A549 (cell line): ENCODE measurements at regions not wholly inside any gene's neighbourhood (a gene's known extent, or its start where the extent isn't known, plus 50 kb on each side); places are given as distances from the start of the nearest gene placed in this dataset.

Experiments
- ATAC-seq, 2 experiments: fragments of 200-7000 bp in 1 of 2; fragments of >200 bp in 1 of 2; cut with Nextera tagmentation in 1 of 2; cut with Tn5 transposase in 1 of 2; 3 replicates each; pipeline versions ENCODE4 v1.8.0 to v1.9.1; 2018 to 2020; ENCODE audit warnings: mild to moderate bottlenecking in 1 of 2, moderate library complexity in 1 of 2
- CTCF ChIA-PET: fragments of 300-600 bp; sonication (Branson Sonifier 250); formaldehyde crosslinking; extraction: SDS; loops from one replicate; lab custom pipeline; 2021; ENCODE audit warnings: antibody characterized with exemption, inconsistent platforms; lab: Yijun Ruan, JAX
- POLR2A ChIA-PET: fragments of 350-600 bp; formaldehyde crosslinking; extraction: SDS; loops from one replicate; lab custom pipeline; 2021; ENCODE audit warnings: antibody characterized with exemption, inconsistent platforms; lab: Yijun Ruan, JAX
- DNase-seq, 2 experiments: peaks; one replicate each; pipeline versions ENCODE4 v3.0.0 to v3.0.0-alpha.2; 2011 to 2016; ENCODE audit warnings: low read depth in 1 of 2, low spot score in 1 of 2
- FAIRE-seq: peaks from 2 replicates; lab custom pipeline; 2011; peaks lifted over from hg19 to GRCh38; lab: Jason Lieb, UNC
- H3K27ac ChIP-seq, 2 experiments: fragments of >200 bp; sonication (Bioruptor Twin); formaldehyde crosslinking; 3 replicates each; pipeline ENCODE4 v1.5.1; 2016 to 2017
- H3K4me1 ChIP-seq: fragments of >200 bp; sonication (Bioruptor Twin); formaldehyde crosslinking; 3 replicates; pipeline ENCODE4 v1.6.1; 2016
- H3K4me2 ChIP-seq: fragments of >200 bp; sonication (Bioruptor Twin); formaldehyde crosslinking; 3 replicates; pipeline ENCODE4 v1.6.1; 2016
- H3K4me3 ChIP-seq: fragments of >200 bp; sonication (Bioruptor Twin); formaldehyde crosslinking; 3 replicates; pipeline ENCODE4 v1.5.1; 2016
- H3K9me3 ChIP-seq: fragments of >200 bp; sonication (Bioruptor Twin); formaldehyde crosslinking; 3 replicates; pipeline ENCODE4 v1.6.1; 2016
- CBX2 ChIP-seq: fragments of 200-600 bp; sonication (generic); IDR thresholded peaks from 2 replicates; pipeline ENCODE4 v1.6.1; 2016; ENCODE audit warnings: low read depth, mild to moderate bottlenecking, borderline replicate concordance
- EP300 ChIP-seq, 2 experiments: fragments of >200 bp; sonication (Bioruptor Twin); formaldehyde crosslinking; IDR thresholded peaks; 2 replicates in 1 of 2; 3 replicates in 1 of 2; pipeline ENCODE4 v1.6.1; 2016 to 2017
- FOSB ChIP-seq: fragments of 250-450 bp; sonication (Bioruptor Pico); IDR thresholded peaks from 2 replicates; pipeline ENCODE4 v1.5.0; 2020; ENCODE audit warnings: mild to moderate bottlenecking, moderate library complexity
- FOSL2 ChIP-seq, 2 experiments: fragments of 450-650 bp in 1 of 2; fragments of >200 bp in 1 of 2; sonication (Bioruptor Twin) in 1 of 2; formaldehyde crosslinking; IDR thresholded peaks; 2 replicates each; pipeline versions ENCODE4 v1.5.0 to v1.6.1; 2016 to 2020; ENCODE audit warnings: mild to moderate bottlenecking in 1 of 2, moderate library complexity in 1 of 2
- FOXS1 ChIP-seq: fragments of 250-450 bp; sonication (Bioruptor Pico); IDR thresholded peaks from 2 replicates; pipeline ENCODE4 v1.5.0; 2020; ENCODE audit warnings: mild to moderate bottlenecking, moderate library complexity
- GATA3 ChIP-seq: IDR thresholded peaks from 2 replicates; pipeline ENCODE4 v1.6.1; 2012; ENCODE audit warnings: borderline replicate concordance
- HOXB13 ChIP-seq: fragments of 250-450 bp; sonication (Bioruptor Pico); IDR thresholded peaks from 2 replicates; pipeline ENCODE4 v1.5.0; 2020; ENCODE audit warnings: low read depth, mild to moderate bottlenecking, moderate library complexity
- JUNB ChIP-seq: fragments of >200 bp; sonication (Bioruptor Twin); formaldehyde crosslinking; IDR thresholded peaks from 2 replicates; pipeline ENCODE4 v1.6.1; 2016
- MYC ChIP-seq: IDR thresholded peaks from 2 replicates; pipeline ENCODE4 v1.6.1; 2012; ENCODE audit warnings: mild to moderate bottlenecking, inconsistent platforms, low read length, improper control_type of control experiment, borderline replicate concordance
- NFE2L2 ChIP-seq: fragments of 150-350 bp; conservative IDR thresholded peaks from 2 replicates; pipeline ENCODE4 v1.6.1; 2014; ENCODE audit warnings: low read length
- PBX3 ChIP-seq: IDR thresholded peaks from 2 replicates; pipeline ENCODE4 v1.6.1; 2012
- PHF8 ChIP-seq: fragments of 200-600 bp; sonication (generic); IDR thresholded peaks from 2 replicates; pipeline ENCODE4 v1.6.1; 2016; ENCODE audit warnings: low read depth, mild to moderate bottlenecking, antibody characterized with exemption, moderate library complexity, borderline replicate concordance
- POLR2AphosphoS2 ChIP-seq: conservative IDR thresholded peaks from 2 replicates; pipeline ENCODE4 v1.6.1; 2012; ENCODE audit warnings: low read length, improper control_type of control experiment, inconsistent platforms
- RAD21 ChIP-seq, 2 experiments: fragments of >200 bp in 1 of 2; sonication (Bioruptor Twin) in 1 of 2; formaldehyde crosslinking in 1 of 2; IDR thresholded peaks in 1 of 2; conservative IDR thresholded peaks in 1 of 2; 2 replicates in 1 of 2; 3 replicates in 1 of 2; pipeline ENCODE4 v1.6.1; 2012 to 2018; ENCODE audit warnings: inconsistent platforms in 1 of 2
- RARB ChIP-seq: fragments of 250-450 bp; sonication (Bioruptor Pico); IDR thresholded peaks from 2 replicates; pipeline ENCODE4 v1.8.0; 2021; ENCODE audit warnings: mild to moderate bottlenecking, moderate library complexity
- RNF2 ChIP-seq: fragments of 200-600 bp; sonication (generic); IDR thresholded peaks from 2 replicates; pipeline ENCODE4 v1.6.1; 2016; ENCODE audit warnings: low read depth, mild to moderate bottlenecking, antibody characterized with exemption, moderate library complexity, borderline replicate concordance
- ZC3H11A ChIP-seq: fragments of 450-650 bp; IDR thresholded peaks from 2 replicates; pipeline ENCODE4 v1.6.1; 2014; ENCODE audit warnings: antibody characterized with exemption, mild to moderate bottlenecking
- WGBS: methylation state at CpG from one replicate; pipeline ENCODE4 v1.1.6; 2017; ENCODE audit errors: missing lambda C conversion rate; 5-methylcytosine and 5-hydroxymethylcytosine counted together
- TF ChIP-seq, protein P1 (sequence below): fragments of >200 bp; sonication (Bioruptor Twin); formaldehyde crosslinking; IDR thresholded peaks from 3 replicates; pipeline ENCODE4 v1.6.1; 2016
- TF ChIP-seq, protein P2 (sequence below): fragments of 250-450 bp; sonication (Bioruptor Pico); IDR thresholded peaks from 2 replicates; pipeline ENCODE4 v1.5.0; 2021; ENCODE audit warnings: mild to moderate bottlenecking, moderate library complexity, borderline replicate concordance
- TF ChIP-seq, protein P3 (sequence below): IDR thresholded peaks from 2 replicates; pipeline ENCODE4 v1.6.1; 2012; ENCODE audit warnings: low read depth, borderline replicate concordance
- TF ChIP-seq, protein P4 (sequence below): fragments of 450-650 bp; IDR thresholded peaks from 2 replicates; pipeline ENCODE4 v1.6.1; 2014; ENCODE audit warnings: antibody characterized with exemption

- WGBS, result 14% methylated on average over 1 of the region's 3 CpGs
- no peak for TF ChIP-seq POLR2AphosphoS2
- no peak overlapping the region for H3K4me3 ChIP-seq
- ATAC-seq (no peak), DNase-seq (no peak), FAIRE-seq (no peak)
- H3K4me2 ChIP-seq, result no peak overlapping the region
- no peaks in the 10 kb centered on the region for H3K9me3 ChIP-seq
- H3K4me1 ChIP-seq, result no peaks in the 10 kb centered on the region
- ChIA-PET POLR2A (no interaction called here), CTCF (no interaction called here)
- no peak overlapping the region for H3K27ac ChIP-seq
Measured at GRCh38 chr4:161203865-161204264, 959.9 kb downstream of the FSTL5 start.

DNA sequence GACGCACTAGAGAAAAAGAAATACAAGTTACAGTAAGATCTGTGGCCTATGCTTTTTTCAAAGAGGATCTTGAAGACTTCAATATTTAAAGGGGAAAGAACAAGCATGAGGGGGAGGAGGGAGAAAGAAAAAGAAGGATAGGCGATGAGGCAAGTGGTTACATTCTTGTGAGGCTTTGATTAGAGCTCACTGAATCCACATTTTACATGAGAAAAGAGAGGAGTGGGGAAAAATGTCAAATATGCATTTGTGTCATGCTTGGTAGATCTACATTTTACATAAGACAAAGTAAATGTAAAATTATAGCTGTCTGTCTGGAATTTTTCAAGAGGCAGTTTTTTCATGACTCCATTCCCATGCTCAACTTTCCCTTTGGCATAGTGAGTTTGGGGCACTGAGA lies 965.9 kb downstream of the FSTL5 start:
- no peak overlapping the region for H3K27ac ChIP-seq
- no peaks in the 10 kb centered on the region for H3K4me1 ChIP-seq
- POLR2A ChIA-PET, result no interaction called here
- H3K4me2 ChIP-seq, result no peak overlapping the region
- no peak overlapping the region for H3K4me3 ChIP-seq
- CTCF ChIA-PET, result no interaction called here
- ATAC-seq (no peak), DNase-seq (no peak), FAIRE-seq (no peak)
- H3K9me3 ChIP-seq, result no peaks in the 10 kb centered on the region
- TF ChIP-seq NFE2L2, result no peak
- TF ChIP-seq, protein P1, sequence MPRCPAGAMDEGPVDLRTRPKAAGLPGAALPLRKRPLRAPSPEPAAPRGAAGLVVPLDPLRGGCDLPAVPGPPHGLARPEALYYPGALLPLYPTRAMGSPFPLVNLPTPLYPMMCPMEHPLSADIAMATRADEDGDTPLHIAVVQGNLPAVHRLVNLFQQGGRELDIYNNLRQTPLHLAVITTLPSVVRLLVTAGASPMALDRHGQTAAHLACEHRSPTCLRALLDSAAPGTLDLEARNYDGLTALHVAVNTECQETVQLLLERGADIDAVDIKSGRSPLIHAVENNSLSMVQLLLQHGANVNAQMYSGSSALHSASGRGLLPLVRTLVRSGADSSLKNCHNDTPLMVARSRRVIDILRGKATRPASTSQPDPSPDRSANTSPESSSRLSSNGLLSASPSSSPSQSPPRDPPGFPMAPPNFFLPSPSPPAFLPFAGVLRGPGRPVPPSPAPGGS, result no peak
- no peak for TF ChIP-seq MYC
- TF ChIP-seq, all 56 proteins: peak for 0
- 60% methylated on average over 2 of the region's 2 CpGs for WGBS

GRCh38 chr4:161197474-161197873 lies 966.3 kb downstream of the FSTL5 start:
- no peak overlapping the region for H3K27ac ChIP-seq
- H3K4me2 ChIP-seq, result no peak overlapping the region
- FAIRE-seq (no peak), ATAC-seq (no peak), DNase-seq (no peak)
- H3K9me3 ChIP-seq, result no peaks in the 10 kb centered on the region
- 70% methylated on average over 3 of the region's 4 CpGs for WGBS
- TF ChIP-seq RNF2 (no peak), RAD21 (conservative IDR thresholded peaks at IDR 0.05 in 1 of 2, IDR thresholded peaks at IDR 0.05 in 1 of 2) (no peak), FOSL2 (IDR thresholded peaks at IDR 0.05) (no peak), FOSL2 (CRISPR knock-in tag; IDR thresholded peaks at IDR 0.05) (no peak), FOSB (CRISPR knock-in tag) (no peak), EP300 (IDR thresholded peaks at IDR 0.05) (no peak), CBX2 (no peak), RARB (no peak), FOXS1 (CRISPR knock-in tag) (no peak), GATA3 (no peak), JUNB (no peak), ZC3H11A (no peak), HOXB13 (no peak), PBX3 (no peak), PHF8 (no peak)
- TF ChIP-seq, protein P2, sequence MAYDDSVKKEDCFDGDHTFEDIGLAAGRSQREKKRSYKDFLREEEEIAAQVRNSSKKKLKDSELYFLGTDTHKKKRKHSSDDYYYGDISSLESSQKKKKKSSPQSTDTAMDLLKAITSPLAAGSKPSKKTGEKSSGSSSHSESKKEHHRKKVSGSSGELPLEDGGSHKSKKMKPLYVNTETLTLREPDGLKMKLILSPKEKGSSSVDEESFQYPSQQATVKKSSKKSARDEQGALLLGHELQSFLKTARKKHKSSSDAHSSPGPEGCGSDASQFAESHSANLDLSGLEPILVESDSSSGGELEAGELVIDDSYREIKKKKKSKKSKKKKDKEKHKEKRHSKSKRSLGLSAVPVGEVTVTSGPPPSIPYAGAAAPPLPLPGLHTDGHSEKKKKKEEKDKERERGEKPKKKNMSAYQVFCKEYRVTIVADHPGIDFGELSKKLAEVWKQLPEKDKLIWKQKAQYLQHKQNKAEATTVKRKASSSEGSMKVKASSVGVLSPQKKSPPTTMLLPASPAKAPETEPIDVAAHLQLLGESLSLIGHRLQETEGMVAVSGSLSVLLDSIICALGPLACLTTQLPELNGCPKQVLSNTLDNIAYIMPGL (CRISPR knock-in tag), result no peak
- TF ChIP-seq, protein P3, sequence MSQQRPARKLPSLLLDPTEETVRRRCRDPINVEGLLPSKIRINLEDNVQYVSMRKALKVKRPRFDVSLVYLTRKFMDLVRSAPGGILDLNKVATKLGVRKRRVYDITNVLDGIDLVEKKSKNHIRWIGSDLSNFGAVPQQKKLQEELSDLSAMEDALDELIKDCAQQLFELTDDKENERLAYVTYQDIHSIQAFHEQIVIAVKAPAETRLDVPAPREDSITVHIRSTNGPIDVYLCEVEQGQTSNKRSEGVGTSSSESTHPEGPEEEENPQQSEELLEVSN, result no peak
- TF ChIP-seq, protein P4, sequence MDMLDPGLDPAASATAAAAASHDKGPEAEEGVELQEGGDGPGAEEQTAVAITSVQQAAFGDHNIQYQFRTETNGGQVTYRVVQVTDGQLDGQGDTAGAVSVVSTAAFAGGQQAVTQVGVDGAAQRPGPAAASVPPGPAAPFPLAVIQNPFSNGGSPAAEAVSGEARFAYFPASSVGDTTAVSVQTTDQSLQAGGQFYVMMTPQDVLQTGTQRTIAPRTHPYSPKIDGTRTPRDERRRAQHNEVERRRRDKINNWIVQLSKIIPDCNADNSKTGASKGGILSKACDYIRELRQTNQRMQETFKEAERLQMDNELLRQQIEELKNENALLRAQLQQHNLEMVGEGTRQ, result no peak
- CTCF ChIA-PET, result no interaction called here
- POLR2A ChIA-PET, result no interaction called here
- H3K4me3 ChIP-seq, result no peak overlapping the region
- H3K4me1 ChIP-seq, result no peaks in the 10 kb centered on the region
